ENCODE measurements at regions not wholly inside any gene's neighbourhood (a gene's known extent, or its start where the extent isn't known, plus 50 kb on each side); places are given as distances from the start of the nearest gene placed in this dataset.
"Not testable (repeated sequence)": the region's sequence is repeated elsewhere in the genome, so short reads cannot be mapped to it uniquely, and the experiment has no call there.

GRCh38 chr14:43687921-43688320, 819.2 kb downstream of the FSCB start:
- DNase-seq (ENCODE audit: low spot score): peak; percentile 5

- DNase-seq (ENCODE audit: low spot score): no peak
Measured at GRCh38 chr14:43677581-43677980, 829.5 kb downstream of the FSCB start.

GRCh38 chr14:43674273-43674672, 832.8 kb downstream of the FSCB start:
- DNase-seq (ENCODE audit: low spot score): no peak

- no peak for DNase-seq (ENCODE audit: low spot score)
Measured at GRCh38 chr14:43671716-43672485, 835.2 kb downstream of the FSCB start.

- no peak for DNase-seq (ENCODE audit: low spot score)
Measured at GRCh38 chr14:43669355-43669754, 837.7 kb downstream of the FSCB start.

GRCh38 chr14:43665570-43666267, 841.4 kb downstream of the FSCB start:
- no peak for DNase-seq (ENCODE audit: low spot score)

GRCh38 chr14:43655194-43655593, 851.9 kb downstream of the FSCB start:
- not testable (repeated sequence) for DNase-seq (ENCODE audit: low spot score)

- DNase-seq (ENCODE audit: low spot score): no peak
Measured at GRCh38 chr14:43651896-43652295, 855.2 kb downstream of the FSCB start.

GRCh38 chr14:43651185-43651787, 855.8 kb downstream of the FSCB start:
- no peak for DNase-seq (ENCODE audit: low spot score)

- no peak for DNase-seq (ENCODE audit: low spot score)
Measured at GRCh38 chr14:43649508-43649907, 857.6 kb downstream of the FSCB start.

- DNase-seq (ENCODE audit: low spot score): no peak
Measured at GRCh38 chr14:43647302-43647701, 859.8 kb downstream of the FSCB start.

- DNase-seq (ENCODE audit: low spot score): no peak
Measured at GRCh38 chr14:43640718-43641267, 866.3 kb downstream of the FSCB start.

- DNase-seq (ENCODE audit: low spot score): no peak
Measured at GRCh38 chr14:43625294-43625693, 881.8 kb downstream of the FSCB start.

GRCh38 chr14:43621282-43621681, 885.8 kb downstream of the FSCB start:
- DNase-seq (ENCODE audit: low spot score): no peak

GRCh38 chr14:43595096-43595772, 911.8 kb downstream of the FSCB start:
- DNase-seq (ENCODE audit: low spot score): no peak

GRCh38 chr14:43591776-43592175, 915.3 kb downstream of the FSCB start:
- DNase-seq (ENCODE audit: low spot score): no peak

- DNase-seq (ENCODE audit: low spot score): no peak
Measured at GRCh38 chr14:43587183-43587582, 919.9 kb downstream of the FSCB start.

GRCh38 chr14:43579671-43580070, 927.4 kb downstream of the FSCB start:
- no peak for DNase-seq (ENCODE audit: low spot score)

- no peak for DNase-seq (ENCODE audit: low spot score)
Measured at GRCh38 chr14:43568022-43568421, 939.1 kb downstream of the FSCB start.

GRCh38 chr14:43548368-43548767, 958.7 kb downstream of the FSCB start:
- no peak for DNase-seq (ENCODE audit: low spot score)

- not testable (repeated sequence) for DNase-seq (ENCODE audit: low spot score)
Measured at GRCh38 chr14:43547596-43547995, 959.5 kb downstream of the FSCB start.

GRCh38 chr14:43541356-43541755, 965.7 kb downstream of the FSCB start:
- DNase-seq (ENCODE audit: low spot score): no peak
